ENCODE measurements at regions not wholly inside any gene's neighbourhood (a gene's known extent, or its start where the extent isn't known, plus 50 kb on each side); places are given as distances from the start of the nearest gene placed in this dataset.

GRCh38 chr9:124134526-124134925, 123.0 kb downstream of the LHX2 start:
- TF ChIP-seq CTCF (IDR thresholded peaks at IDR 0.05): no peak
- TF ChIP-seq POLR2A (IDR thresholded peaks at IDR 0.05): no peak
